ENCODE measurements at regions not wholly inside any gene's neighbourhood (a gene's known extent, or its start where the extent isn't known, plus 50 kb on each side); places are given as distances from the start of the nearest gene placed in this dataset.

DNA sequence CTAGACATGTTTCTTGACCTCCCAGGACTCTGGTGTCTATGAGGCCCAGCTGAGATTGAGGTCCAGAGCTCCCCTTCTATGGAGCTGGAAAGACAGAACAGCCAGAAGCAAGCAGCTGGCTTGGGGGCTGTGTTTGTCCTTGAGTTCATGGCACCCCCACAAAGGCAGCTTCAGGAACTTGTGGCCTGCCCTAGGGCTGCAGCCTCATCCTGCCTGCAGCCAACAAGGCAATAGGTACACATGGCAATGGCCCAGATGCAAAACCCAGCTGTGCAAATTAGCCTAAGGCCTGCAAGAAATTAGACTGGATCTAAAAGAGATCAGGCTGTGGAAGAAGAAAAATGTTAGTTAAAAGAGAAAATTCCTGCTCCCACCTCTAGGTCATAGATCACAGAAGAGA, 131.7 kb upstream of the NALF2 start:
- no peaks in the 10 kb centered on the region for H3K27me3 ChIP-seq
- TF ChIP-seq, protein P1, sequence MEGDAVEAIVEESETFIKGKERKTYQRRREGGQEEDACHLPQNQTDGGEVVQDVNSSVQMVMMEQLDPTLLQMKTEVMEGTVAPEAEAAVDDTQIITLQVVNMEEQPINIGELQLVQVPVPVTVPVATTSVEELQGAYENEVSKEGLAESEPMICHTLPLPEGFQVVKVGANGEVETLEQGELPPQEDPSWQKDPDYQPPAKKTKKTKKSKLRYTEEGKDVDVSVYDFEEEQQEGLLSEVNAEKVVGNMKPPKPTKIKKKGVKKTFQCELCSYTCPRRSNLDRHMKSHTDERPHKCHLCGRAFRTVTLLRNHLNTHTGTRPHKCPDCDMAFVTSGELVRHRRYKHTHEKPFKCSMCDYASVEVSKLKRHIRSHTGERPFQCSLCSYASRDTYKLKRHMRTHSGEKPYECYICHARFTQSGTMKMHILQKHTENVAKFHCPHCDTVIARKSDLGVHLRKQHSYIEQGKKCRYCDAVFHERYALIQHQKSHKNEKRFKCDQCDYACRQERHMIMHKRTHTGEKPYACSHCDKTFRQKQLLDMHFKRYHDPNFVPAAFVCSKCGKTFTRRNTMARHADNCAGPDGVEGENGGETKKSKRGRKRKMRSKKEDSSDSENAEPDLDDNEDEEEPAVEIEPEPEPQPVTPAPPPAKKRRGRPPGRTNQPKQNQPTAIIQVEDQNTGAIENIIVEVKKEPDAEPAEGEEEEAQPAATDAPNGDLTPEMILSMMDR (IDR thresholded peaks at IDR 0.05), result no peak
- H3K9me3 ChIP-seq, result peaks cover 0 to 21% of the 10 kb centered on the region in 2 donors
- no peak for DNase-seq (ENCODE audit: low spot score)
- no peaks in the 10 kb centered on the region for H3K4me1 ChIP-seq
- no peak overlapping the region for H3K27ac ChIP-seq
- H3K4me3 ChIP-seq, result no peak overlapping the region
- H3K36me3 ChIP-seq, result no peaks in the 10 kb centered on the region

- H3K27ac ChIP-seq, result no peak overlapping the region
- no peaks in the 10 kb centered on the region for H3K4me1 ChIP-seq
- TF ChIP-seq, protein P1 (IDR thresholded peaks at IDR 0.05), result no peak
Measured at GRCh38 chrX:69371159-69371558, 133.0 kb upstream of the NALF2 start.

GRCh38 chrX:69369999-69370398, 134.1 kb upstream of the NALF2 start:
- no peaks in the 10 kb centered on the region for H3K4me1 ChIP-seq
- H3K36me3 ChIP-seq, result no peaks in the 10 kb centered on the region
- H3K27ac ChIP-seq, result no peak overlapping the region
- no peaks in the 10 kb centered on the region for H3K27me3 ChIP-seq
- H3K9me3 ChIP-seq, result no peaks in the 10 kb centered on the region
- TF ChIP-seq, protein P1 (IDR thresholded peaks at IDR 0.05), result no peak
- H3K4me3 ChIP-seq, result no peak overlapping the region
- DNase-seq (ENCODE audit: low spot score), result no peak

More at GRCh38 chrX:69371159-69371558, 133.0 kb upstream of the NALF2 start:
- DNase-seq (ENCODE audit: low spot score), result no peak
- Histone ChIP-seq H3K4me3 (no peak overlapping the region), H3K36me3 (no peaks in the 10 kb centered on the region), H3K9me3 (peaks cover 0 to 8% of the 10 kb centered on the region in 2 donors), H3K27me3 (no peaks in the 10 kb centered on the region)

- Histone ChIP-seq H3K9me3 (no peaks in the 10 kb centered on the region), H3K27ac (no peak overlapping the region), H3K4me3 (no peak overlapping the region), H3K36me3 (no peaks in the 10 kb centered on the region), H3K27me3 (no peaks in the 10 kb centered on the region), H3K4me1 (peaks cover 0 to 7% of the 10 kb centered on the region in 2 donors)
- TF ChIP-seq, protein P1 (IDR thresholded peaks at IDR 0.05), result no peak
- no peak for DNase-seq (ENCODE audit: low spot score)
Measured at GRCh38 chrX:69366183-69366582, 137.9 kb upstream of the NALF2 start.

DNA sequence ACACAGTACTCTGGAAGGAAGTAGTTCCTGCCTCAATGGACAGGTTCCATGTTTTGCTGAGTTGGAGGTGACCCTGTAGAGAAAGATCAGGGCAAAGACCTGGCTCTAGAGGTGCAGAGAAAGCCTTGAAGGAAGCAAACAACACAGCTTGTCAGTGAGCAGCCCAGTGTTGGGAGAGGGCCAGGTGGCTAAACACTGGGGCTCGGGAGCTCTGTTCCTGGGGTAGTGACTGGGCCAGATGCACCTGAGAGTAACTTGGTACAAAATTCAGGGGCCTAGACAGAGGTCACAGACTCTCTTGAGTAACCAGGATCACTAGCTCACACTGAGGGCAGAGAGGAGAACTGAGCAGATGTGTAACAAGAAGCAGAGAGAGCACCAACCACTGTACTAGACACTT, 138.4 kb upstream of the NALF2 start:
- Histone ChIP-seq H3K4me1 (peaks cover 0 to 8% of the 10 kb centered on the region in 2 donors), H3K4me3 (no peak overlapping the region), H3K9me3 (no peaks in the 10 kb centered on the region), H3K27me3 (no peaks in the 10 kb centered on the region), H3K27ac (no peak overlapping the region), H3K36me3 (no peaks in the 10 kb centered on the region)
- no peak for DNase-seq (ENCODE audit: low spot score)
- TF ChIP-seq, protein P1 (IDR thresholded peaks at IDR 0.05), result no peak

- no peaks in the 10 kb centered on the region for H3K27me3 ChIP-seq
- no peaks in the 10 kb centered on the region for H3K9me3 ChIP-seq
- H3K36me3 ChIP-seq, result no peaks in the 10 kb centered on the region
- no peak overlapping the region for H3K27ac ChIP-seq
- no peak overlapping the region for H3K4me3 ChIP-seq
- no peak for DNase-seq (ENCODE audit: low spot score)
- peaks cover 0 to 11% of the 10 kb centered on the region in 2 donors for H3K4me1 ChIP-seq
- TF ChIP-seq, protein P1 (IDR thresholded peaks at IDR 0.05), result no peak
Measured at GRCh38 chrX:69365349-69365748, 138.8 kb upstream of the NALF2 start.
